Central memory CD8-positive, alpha-beta T cell (primary cell): ENCODE measurements at regions not wholly inside any gene's neighbourhood (a gene's known extent, or its start where the extent isn't known, plus 50 kb on each side); places are given as distances from the start of the nearest gene placed in this dataset.
"Not testable (repeated sequence)": the region's sequence is repeated elsewhere in the genome, so short reads cannot be mapped to it uniquely, and the experiment has no call there.

Experiments used
- ATAC-seq: fragments of 150-1000 bp; cut with Tn5 transposase; replicated peaks from 2 replicates; pipeline ENCODE4 v1.10.0; 2022; ENCODE audit warnings: mild to moderate bottlenecking, moderate FRiP score, moderate number of reproducible peaks; ENCODE audit not compliant: poor library complexity, severe bottlenecking; ENCODE audit errors: extremely low read depth
- DNase-seq, 2 donors: peaks; one replicate each; pipeline ENCODE4 v3.0.0; 2021; ENCODE audit warnings: low spot score in 2 of 2
- H3K27ac Mint-ChIP-seq: one replicate; pipeline ENCODE4 v1.8.0; 2022; ENCODE audit warnings: low read depth, mild to moderate bottlenecking, moderate library complexity, mixed read lengths
- H3K27me3 Mint-ChIP-seq: one replicate; pipeline ENCODE4 v1.8.0; 2022; ENCODE audit warnings: mixed read lengths
- H3K36me3 Mint-ChIP-seq: one replicate; pipeline ENCODE4 v1.8.0; 2022; ENCODE audit warnings: mild to moderate bottlenecking, moderate library complexity, mixed read lengths; ENCODE audit not compliant: insufficient read depth
- H3K4me1 Mint-ChIP-seq: one replicate; pipeline ENCODE4 v1.8.0; 2022; ENCODE audit warnings: mixed read lengths
- H3K4me3 Mint-ChIP-seq: one replicate; pipeline ENCODE4 v1.8.0; 2022; ENCODE audit warnings: mild to moderate bottlenecking, moderate library complexity, mixed read lengths
- H3K9me3 Mint-ChIP-seq: one replicate; pipeline ENCODE4 v1.8.0; 2022; ENCODE audit warnings: mixed read lengths

DNA sequence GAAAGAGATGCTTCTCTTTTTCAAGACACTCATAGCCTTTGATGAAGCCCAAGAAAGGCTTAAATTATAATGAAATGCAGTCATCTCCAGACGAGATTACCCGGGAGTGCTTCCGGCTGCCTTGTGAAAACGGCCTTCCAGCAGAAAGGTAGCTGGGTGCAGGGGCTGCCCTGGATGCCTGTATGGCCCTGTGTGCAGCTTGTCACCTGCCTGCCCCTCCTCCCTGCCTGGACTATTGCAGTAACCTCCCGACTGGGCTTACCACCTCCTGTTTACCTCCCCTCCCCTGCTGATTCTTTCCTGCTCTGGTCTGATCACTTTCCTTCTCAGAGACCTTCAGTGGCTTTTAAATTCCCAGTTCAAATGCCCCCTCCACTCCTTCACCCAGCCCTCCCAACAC, 126.4 kb upstream of the SYT13 start:
- Mint-ChIP-seq H3K27ac (no peak overlapping the region), H3K27me3 (peaks cover 41% of the 10 kb centered on the region), H3K4me3 (no peak overlapping the region), H3K4me1 (no peaks in the 10 kb centered on the region), H3K9me3 (no peaks in the 10 kb centered on the region), H3K36me3 (no peaks in the 10 kb centered on the region)
- ATAC-seq (no peak), DNase-seq (no peak)

GRCh38 chr11:45412051-45412471, 125.9 kb upstream of the SYT13 start:
- DNase-seq (no peak), ATAC-seq (no peak)
- Mint-ChIP-seq H3K4me1 (no peaks in the 10 kb centered on the region), H3K27me3 (peaks cover 46% of the 10 kb centered on the region), H3K36me3 (no peaks in the 10 kb centered on the region), H3K9me3 (no peaks in the 10 kb centered on the region), H3K27ac (no peak overlapping the region), H3K4me3 (no peak overlapping the region)

DNA sequence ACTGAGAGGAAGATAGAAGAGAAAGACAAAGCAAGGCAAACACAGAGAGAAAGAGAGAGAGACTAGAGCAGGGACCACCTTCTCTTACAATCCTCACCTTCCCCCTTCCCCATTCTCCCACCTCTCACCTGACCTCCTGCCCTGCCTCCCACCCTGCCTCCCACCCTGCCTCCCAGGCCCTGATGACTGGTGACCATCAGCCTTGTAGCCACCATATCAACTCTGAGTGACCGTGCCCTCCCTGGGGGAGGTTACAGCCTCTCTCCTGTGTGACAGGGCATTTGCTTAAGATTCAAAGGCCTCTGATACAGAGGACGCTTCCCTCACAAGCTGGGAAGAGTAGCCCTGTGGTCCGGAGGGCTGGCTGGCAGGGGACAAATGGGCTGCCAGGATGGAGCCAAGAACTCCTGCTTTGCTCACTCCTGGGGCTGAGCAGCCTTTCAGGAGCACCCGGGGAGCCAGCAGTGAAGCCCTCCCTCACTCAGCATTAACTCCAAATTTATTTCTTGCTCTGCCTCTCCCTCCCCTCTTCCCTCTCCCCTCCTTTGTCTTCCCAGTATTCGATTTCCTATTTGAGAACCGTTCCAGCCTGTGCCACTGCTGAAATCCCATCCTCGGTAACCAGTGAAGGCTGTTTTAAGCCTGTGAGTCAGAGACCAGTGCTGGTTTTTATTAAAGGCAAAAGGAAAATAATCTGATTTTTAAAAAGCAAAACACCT, 125.2 kb upstream of the SYT13 start:
- ATAC-seq, result no peak
- no peak overlapping the region for H3K27ac Mint-ChIP-seq

GRCh38 chr11:45410391-45411227, 124.5 kb upstream of the SYT13 start:
- H3K9me3 Mint-ChIP-seq, result no peaks in the 10 kb centered on the region
- peaks cover 46% of the 10 kb centered on the region for H3K27me3 Mint-ChIP-seq
- no peaks in the 10 kb centered on the region for H3K4me1 Mint-ChIP-seq
- H3K27ac Mint-ChIP-seq, result no peak overlapping the region
- no peaks in the 10 kb centered on the region for H3K36me3 Mint-ChIP-seq
- DNase-seq, result no peak
- H3K4me3 Mint-ChIP-seq, result no peak overlapping the region
- ATAC-seq, result no peak

More for the DNA sequence above, 125.2 kb upstream of the SYT13 start:
- Mint-ChIP-seq H3K36me3 (no peaks in the 10 kb centered on the region), H3K4me1 (no peaks in the 10 kb centered on the region), H3K27me3 (peaks cover 46% of the 10 kb centered on the region), H3K4me3 (no peak overlapping the region), H3K9me3 (no peaks in the 10 kb centered on the region)
- DNase-seq, result no peak

DNA sequence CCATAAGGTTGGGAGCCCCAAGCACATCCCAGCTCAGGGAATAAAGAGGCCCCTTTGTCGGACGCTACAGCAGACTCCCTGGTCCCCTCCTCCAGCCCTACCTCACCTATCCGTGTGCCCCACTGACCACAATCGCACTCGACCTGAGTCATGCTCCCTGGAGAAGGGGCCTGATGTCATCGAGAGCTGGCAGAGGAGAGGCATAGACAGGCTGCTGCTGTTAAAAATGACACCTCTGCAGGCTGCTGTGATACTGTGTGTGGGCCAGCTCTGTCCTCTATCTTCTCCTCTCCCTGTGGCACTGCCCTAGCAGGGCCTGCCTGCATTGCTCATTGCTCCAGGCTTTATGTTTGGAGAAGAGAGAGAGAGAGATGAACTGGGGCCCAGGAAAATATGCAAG, 123.4 kb upstream of the SYT13 start:
- Mint-ChIP-seq H3K27me3 (peaks cover 50% of the 10 kb centered on the region), H3K4me1 (no peaks in the 10 kb centered on the region), H3K36me3 (no peaks in the 10 kb centered on the region), H3K9me3 (no peaks in the 10 kb centered on the region), H3K4me3 (no peak overlapping the region), H3K27ac (no peak overlapping the region)
- no peak for ATAC-seq
- DNase-seq, result no peak

GRCh38 chr11:45407226-45407625, 121.1 kb upstream of the SYT13 start:
- ATAC-seq, result no peak
- no peak overlapping the region for H3K4me3 Mint-ChIP-seq
- no peaks in the 10 kb centered on the region for H3K4me1 Mint-ChIP-seq
- no peaks in the 10 kb centered on the region for H3K36me3 Mint-ChIP-seq
- no peak overlapping the region for H3K27ac Mint-ChIP-seq
- no peak for DNase-seq
- no peaks in the 10 kb centered on the region for H3K9me3 Mint-ChIP-seq
- peaks cover 50% of the 10 kb centered on the region for H3K27me3 Mint-ChIP-seq

DNA sequence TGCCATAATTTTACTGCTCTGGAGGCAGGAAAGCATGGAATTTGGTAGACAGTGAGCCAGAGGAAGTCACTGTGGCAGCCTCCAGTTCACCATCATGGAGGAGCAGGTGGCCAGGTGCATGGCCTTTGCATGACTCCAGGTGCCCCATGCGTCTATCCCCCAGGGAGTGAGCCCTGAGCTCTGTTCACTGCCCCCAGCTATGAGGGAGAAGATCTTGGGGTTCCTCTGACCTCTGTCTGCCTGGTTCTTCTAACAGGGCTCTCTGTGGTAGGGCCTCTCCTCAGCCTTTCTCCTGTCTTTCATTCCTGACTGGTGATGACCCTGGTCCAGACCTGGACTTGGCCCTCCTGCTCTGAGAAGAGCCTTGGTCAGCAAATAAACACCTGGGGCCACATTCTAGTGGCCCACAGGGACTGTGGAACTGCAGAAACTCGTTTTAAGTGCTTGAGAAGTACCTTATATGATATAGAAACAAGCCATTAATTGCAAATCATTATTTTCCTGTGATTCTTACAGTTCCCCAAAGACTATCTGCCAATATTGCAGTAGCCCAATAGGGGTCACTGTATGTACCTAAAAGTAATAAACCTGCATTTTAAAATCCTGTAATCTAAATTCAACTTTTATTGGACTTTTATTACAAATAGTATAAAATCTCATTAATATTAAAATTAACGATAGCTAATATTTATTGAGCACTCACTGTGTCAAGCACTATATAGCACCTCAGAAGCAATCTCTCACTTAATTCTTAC, 120.0 kb upstream of the SYT13 start:
- H3K27me3 Mint-ChIP-seq, result peaks cover 39% of the 10 kb centered on the region
- H3K4me1 Mint-ChIP-seq, result no peaks in the 10 kb centered on the region
- DNase-seq (no peak), ATAC-seq (no peak)
- no peak overlapping the region for H3K27ac Mint-ChIP-seq
- H3K36me3 Mint-ChIP-seq, result no peaks in the 10 kb centered on the region
- H3K9me3 Mint-ChIP-seq, result no peaks in the 10 kb centered on the region
- no peak overlapping the region for H3K4me3 Mint-ChIP-seq

DNA sequence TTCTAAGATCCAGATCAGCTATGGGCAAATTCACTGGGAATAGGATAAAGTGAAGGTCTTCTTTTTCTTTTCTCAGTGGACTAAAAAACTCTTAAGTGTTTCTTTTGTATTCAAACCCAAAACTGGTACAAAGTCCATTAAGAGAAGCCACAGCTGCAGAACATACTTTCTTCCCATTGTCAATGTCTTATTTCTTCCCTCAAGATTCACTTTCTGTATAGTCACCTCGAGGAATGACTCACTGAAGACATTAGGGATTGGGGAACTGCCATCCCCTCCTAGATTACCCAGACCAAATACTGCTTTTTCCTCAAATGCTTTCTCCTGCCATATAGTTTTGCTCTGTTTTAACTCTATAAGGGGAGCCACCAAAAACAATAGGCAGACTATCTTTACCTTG, 117.4 kb upstream of the SYT13 start:
- H3K36me3 Mint-ChIP-seq, H3K4me3 Mint-ChIP-seq, H3K9me3 Mint-ChIP-seq: not testable (repeated sequence)

DNA sequence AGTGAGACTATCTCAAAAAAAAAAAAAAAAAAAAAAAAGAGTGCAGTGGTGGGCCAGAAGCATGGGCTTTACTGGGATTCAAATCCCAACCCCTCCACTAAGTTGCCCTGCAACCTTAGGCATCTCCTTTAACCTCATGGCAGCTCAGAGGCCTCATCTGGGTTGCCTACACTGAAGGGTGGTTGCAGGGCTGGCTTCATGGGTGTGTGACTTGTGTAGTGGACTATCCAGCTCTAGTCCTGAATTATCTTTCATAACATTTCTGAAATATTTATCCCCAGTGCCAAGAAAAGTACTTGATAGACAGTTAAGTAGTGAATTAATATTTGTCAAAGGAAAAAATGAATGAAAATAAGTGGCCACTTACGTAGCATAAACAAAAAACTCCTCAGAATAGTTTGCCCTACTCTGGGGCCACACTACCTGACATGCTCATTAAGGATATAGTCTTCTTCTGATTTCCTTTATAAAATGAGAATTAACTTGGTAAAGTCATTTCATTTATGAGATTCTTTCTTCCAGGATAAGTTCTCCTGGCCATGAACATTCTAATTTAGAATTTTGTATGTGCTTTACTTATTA, 116.0 kb upstream of the SYT13 start:
- H3K4me3 Mint-ChIP-seq, result no peak overlapping the region
- ATAC-seq, result no peak

More for the DNA sequence above, 117.4 kb upstream of the SYT13 start:
- not testable (repeated sequence) for DNase-seq, ATAC-seq, H3K4me1 Mint-ChIP-seq, H3K27ac Mint-ChIP-seq
- peaks cover 27% of the 10 kb centered on the region for H3K27me3 Mint-ChIP-seq

DNA sequence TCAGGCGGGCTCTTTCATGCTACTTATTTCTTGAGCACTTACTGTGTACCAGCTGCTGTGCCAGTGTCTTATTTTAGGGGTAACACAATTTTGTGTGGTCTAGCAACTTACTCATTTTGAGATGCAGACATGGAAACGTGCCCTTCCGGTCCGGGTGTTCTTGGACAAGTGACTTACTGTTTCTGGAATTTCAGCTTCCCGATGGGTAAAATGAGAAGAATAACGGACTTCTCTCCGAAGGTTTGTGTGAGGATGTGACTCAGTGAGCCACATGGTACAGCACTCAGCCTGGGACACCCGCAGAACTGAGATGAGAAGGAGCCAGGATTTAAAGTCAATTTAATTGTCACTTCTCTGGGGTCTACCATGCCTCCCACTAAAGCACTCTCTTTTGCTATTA, 114.5 kb upstream of the SYT13 start:
- no peak overlapping the region for H3K27ac Mint-ChIP-seq
- peaks cover 16% of the 10 kb centered on the region for H3K27me3 Mint-ChIP-seq
- no peaks in the 10 kb centered on the region for H3K4me1 Mint-ChIP-seq
- H3K4me3 Mint-ChIP-seq, result no peak overlapping the region
- H3K9me3 Mint-ChIP-seq, result no peaks in the 10 kb centered on the region
- H3K36me3 Mint-ChIP-seq, result no peaks in the 10 kb centered on the region
- ATAC-seq, result no peak
- DNase-seq, result no peak

More for the DNA sequence above, 116.0 kb upstream of the SYT13 start:
- H3K27me3 Mint-ChIP-seq, result peaks cover 17% of the 10 kb centered on the region
- no peak for DNase-seq
- no peaks in the 10 kb centered on the region for H3K9me3 Mint-ChIP-seq
- no peaks in the 10 kb centered on the region for H3K4me1 Mint-ChIP-seq
- no peak overlapping the region for H3K27ac Mint-ChIP-seq
- H3K36me3 Mint-ChIP-seq, result no peaks in the 10 kb centered on the region

GRCh38 chr11:45399166-45399565, 113.0 kb upstream of the SYT13 start:
- Mint-ChIP-seq H3K4me1 (no peaks in the 10 kb centered on the region), H3K4me3 (no peak overlapping the region), H3K9me3 (no peaks in the 10 kb centered on the region), H3K27me3 (peaks cover 8% of the 10 kb centered on the region), H3K27ac (no peak overlapping the region), H3K36me3 (no peaks in the 10 kb centered on the region)
- ATAC-seq, result no peak
- no peak for DNase-seq

DNA sequence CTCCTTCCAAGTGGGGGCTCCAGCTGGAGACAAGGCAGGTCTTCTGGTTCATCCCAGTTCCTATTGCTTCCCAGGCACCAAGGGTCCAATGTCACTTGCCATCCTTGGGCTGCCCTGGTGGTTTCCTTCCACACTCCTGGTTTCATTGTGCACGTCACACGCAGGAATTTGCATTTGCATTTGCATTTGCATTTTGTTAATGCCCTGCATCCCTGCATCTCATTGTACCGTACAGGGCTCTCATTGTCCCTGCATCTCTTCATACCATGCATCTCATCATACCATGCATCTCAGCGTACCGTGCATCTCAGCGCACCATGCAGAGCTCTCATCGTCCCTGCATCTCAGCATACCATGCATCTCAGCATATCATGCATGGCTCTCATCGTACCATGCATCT, 112.2 kb upstream of the SYT13 start:
- H3K4me1 Mint-ChIP-seq, result no peaks in the 10 kb centered on the region
- H3K27ac Mint-ChIP-seq, result no peak overlapping the region
- DNase-seq (no peak), ATAC-seq (no peak)
- no peaks in the 10 kb centered on the region for H3K27me3 Mint-ChIP-seq
- H3K9me3 Mint-ChIP-seq, result no peaks in the 10 kb centered on the region
- H3K36me3 Mint-ChIP-seq, result no peaks in the 10 kb centered on the region
- no peak overlapping the region for H3K4me3 Mint-ChIP-seq
